ENCODE measurements at regions not wholly inside any gene's neighbourhood (a gene's known extent, or its start where the extent isn't known, plus 50 kb on each side); places are given as distances from the start of the nearest gene placed in this dataset.

- no peak for TF ChIP-seq CTCF (IDR thresholded peaks at IDR 0.05; ENCODE audit: poor library complexity)
- TF ChIP-seq EZH2phosphoT487 (IDR thresholded peaks at IDR 0.05; ENCODE audit: low read depth, severe bottlenecking, unreplicated experiment): no peak
Observed at GRCh38 chr11:121688055-121688491, 235.3 kb upstream of the SORL1-AS1 start.

All from hepatocyte (in vitro differentiated cells).